ENCODE measurements at regions not wholly inside any gene's neighbourhood (a gene's known extent, or its start where the extent isn't known, plus 50 kb on each side); places are given as distances from the start of the nearest gene placed in this dataset.

GRCh38 chr1:163656095-163656759, 334.5 kb downstream of the NUF2 start:
- intact Hi-C loops (cut with micrococcal nuclease): no loop called here
- no peaks in the 10 kb centered on the region for H3K9me3 ChIP-seq (ENCODE audit: control insufficient read depth in 1 of 2, low read length in 2 of 2)
- Mint-ChIP-seq H3K27ac (no peak overlapping the region), H3K27me3 (no peaks in the 10 kb centered on the region), H3K9me3 (peaks cover 0 to 8% (median 2%) of the 10 kb centered on the region in 8 donors), H3K4me1 (no peaks in the 10 kb centered on the region), H3K36me3 (no peaks in the 10 kb centered on the region), H3K4me3 (no peak overlapping the region)
- DNase-seq: no peak
- no peaks in the 10 kb centered on the region for H3K4me1 ChIP-seq (ENCODE audit: insufficient read depth, low read length)
- H3K27me3 ChIP-seq (ENCODE audit: insufficient read depth, low read length): no peaks in the 10 kb centered on the region
- H3K27ac ChIP-seq (ENCODE audit: low read depth, low read length): no peak overlapping the region
- H3K4me3 ChIP-seq (ENCODE audit: low read length in 2 of 2): no peak overlapping the region
- POLR2A ChIA-PET (ENCODE audit: partially characterized antibody): no interaction called here
- H3K36me3 ChIP-seq (ENCODE audit: insufficient read depth, low read length): no peaks in the 10 kb centered on the region
- CTCF ChIA-PET (ENCODE audit: partially characterized antibody): no interaction called here

- no peaks in the 10 kb centered on the region for H3K27me3 ChIP-seq (ENCODE audit: insufficient read depth, low read length)
- Mint-ChIP-seq H3K36me3 (no peaks in the 10 kb centered on the region), H3K4me1 (no peaks in the 10 kb centered on the region), H3K4me3 (no peak overlapping the region), H3K9me3 (peaks cover 0 to 8% (median 2%) of the 10 kb centered on the region in 8 donors), H3K27me3 (no peaks in the 10 kb centered on the region), H3K27ac (no peak overlapping the region)
- no peaks in the 10 kb centered on the region for H3K9me3 ChIP-seq (ENCODE audit: control insufficient read depth in 1 of 2, low read length in 2 of 2)
- ChIA-PET CTCF (ENCODE audit: partially characterized antibody) (no interaction called here), POLR2A (ENCODE audit: partially characterized antibody) (no interaction called here)
- no peaks in the 10 kb centered on the region for H3K4me1 ChIP-seq (ENCODE audit: insufficient read depth, low read length)
- DNase-seq: no peak
- no peak overlapping the region for H3K4me3 ChIP-seq (ENCODE audit: low read length in 2 of 2)
- intact Hi-C loops (cut with micrococcal nuclease): no loop called here
- H3K36me3 ChIP-seq (ENCODE audit: insufficient read depth, low read length): no peaks in the 10 kb centered on the region
- H3K27ac ChIP-seq (ENCODE audit: low read depth, low read length): no peak overlapping the region
Observed at GRCh38 chr1:163657719-163658118, 336.0 kb downstream of the NUF2 start.

- Histone ChIP-seq H3K9me3 (ENCODE audit: control insufficient read depth in 1 of 2, low read length in 2 of 2) (no peaks in the 10 kb centered on the region), H3K36me3 (ENCODE audit: insufficient read depth, low read length) (no peaks in the 10 kb centered on the region), H3K27me3 (ENCODE audit: insufficient read depth, low read length) (no peaks in the 10 kb centered on the region), H3K4me1 (ENCODE audit: insufficient read depth, low read length) (no peaks in the 10 kb centered on the region), H3K27ac (ENCODE audit: low read depth, low read length) (no peak overlapping the region), H3K4me3 (ENCODE audit: low read length in 2 of 2) (no peak overlapping the region)
- peaks cover 0 to 4% (median 0%) of the 10 kb centered on the region in 8 donors for H3K9me3 Mint-ChIP-seq
- intact Hi-C loops (cut with micrococcal nuclease): no loop called here
- no peak overlapping the region for H3K4me3 Mint-ChIP-seq
- H3K27me3 Mint-ChIP-seq: no peaks in the 10 kb centered on the region
- H3K36me3 Mint-ChIP-seq: no peaks in the 10 kb centered on the region
- POLR2A ChIA-PET (ENCODE audit: partially characterized antibody): no interaction called here
- no peaks in the 10 kb centered on the region for H3K4me1 Mint-ChIP-seq
- CTCF ChIA-PET (ENCODE audit: partially characterized antibody): no interaction called here
- no peak for DNase-seq
- H3K27ac Mint-ChIP-seq: no peak overlapping the region
Observed at GRCh38 chr1:163661391-163661790, 339.6 kb downstream of the NUF2 start.

- Histone ChIP-seq H3K27ac (ENCODE audit: low read depth, low read length) (no peak overlapping the region), H3K27me3 (ENCODE audit: insufficient read depth, low read length) (no peaks in the 10 kb centered on the region), H3K9me3 (ENCODE audit: control insufficient read depth in 1 of 2, low read length in 2 of 2) (no peaks in the 10 kb centered on the region), H3K4me1 (ENCODE audit: insufficient read depth, low read length) (no peaks in the 10 kb centered on the region), H3K36me3 (ENCODE audit: insufficient read depth, low read length) (no peaks in the 10 kb centered on the region), H3K4me3 (ENCODE audit: low read length in 2 of 2) (no peak overlapping the region)
- ChIA-PET POLR2A (ENCODE audit: partially characterized antibody) (no interaction called here), CTCF (ENCODE audit: partially characterized antibody) (no interaction called here)
- Mint-ChIP-seq H3K4me1 (no peaks in the 10 kb centered on the region), H3K27ac (no peak overlapping the region), H3K27me3 (no peaks in the 10 kb centered on the region), H3K9me3 (peaks cover 0 to 4% (median 0%) of the 10 kb centered on the region in 8 donors), H3K4me3 (no peak overlapping the region), H3K36me3 (no peaks in the 10 kb centered on the region)
- DNase-seq: no peak
- intact Hi-C loops (cut with micrococcal nuclease): no loop called here
Observed at GRCh38 chr1:163664671-163665335, 343.0 kb downstream of the NUF2 start.

GRCh38 chr1:163668472-163668871, 346.7 kb downstream of the NUF2 start:
- Histone ChIP-seq H3K27ac (ENCODE audit: low read depth, low read length) (no peak overlapping the region), H3K9me3 (ENCODE audit: control insufficient read depth in 1 of 2, low read length in 2 of 2) (no peaks in the 10 kb centered on the region), H3K4me3 (ENCODE audit: low read length in 2 of 2) (no peak overlapping the region), H3K4me1 (ENCODE audit: insufficient read depth, low read length) (no peaks in the 10 kb centered on the region), H3K27me3 (ENCODE audit: insufficient read depth, low read length) (no peaks in the 10 kb centered on the region), H3K36me3 (ENCODE audit: insufficient read depth, low read length) (no peaks in the 10 kb centered on the region)
- H3K9me3 Mint-ChIP-seq: peaks cover 0 to 9% (median 3%) of the 10 kb centered on the region in 8 donors
- no peaks in the 10 kb centered on the region for H3K27me3 Mint-ChIP-seq
- intact Hi-C loops (cut with micrococcal nuclease): no loop called here
- no peaks in the 10 kb centered on the region for H3K4me1 Mint-ChIP-seq
- CTCF ChIA-PET (ENCODE audit: partially characterized antibody): no interaction called here
- DNase-seq: no peak
- H3K27ac Mint-ChIP-seq: no peak overlapping the region
- POLR2A ChIA-PET (ENCODE audit: partially characterized antibody): no interaction called here
- no peaks in the 10 kb centered on the region for H3K36me3 Mint-ChIP-seq
- no peak overlapping the region for H3K4me3 Mint-ChIP-seq

- no peaks in the 10 kb centered on the region for H3K36me3 ChIP-seq (ENCODE audit: insufficient read depth, low read length)
- no peaks in the 10 kb centered on the region for H3K27me3 Mint-ChIP-seq
- ChIA-PET CTCF (ENCODE audit: partially characterized antibody) (no interaction called here), POLR2A (ENCODE audit: partially characterized antibody) (no interaction called here)
- H3K36me3 Mint-ChIP-seq: no peaks in the 10 kb centered on the region
- H3K27ac Mint-ChIP-seq: no peak overlapping the region
- intact Hi-C loops (cut with micrococcal nuclease): no loop called here
- H3K27me3 ChIP-seq (ENCODE audit: insufficient read depth, low read length): no peaks in the 10 kb centered on the region
- no peak for DNase-seq
- H3K4me1 ChIP-seq (ENCODE audit: insufficient read depth, low read length): no peaks in the 10 kb centered on the region
- H3K9me3 ChIP-seq (ENCODE audit: control insufficient read depth in 1 of 2, low read length in 2 of 2): no peaks in the 10 kb centered on the region
- H3K9me3 Mint-ChIP-seq: peaks cover 0 to 9% (median 3%) of the 10 kb centered on the region in 8 donors
- H3K4me3 Mint-ChIP-seq: no peak overlapping the region
- no peak overlapping the region for H3K4me3 ChIP-seq (ENCODE audit: low read length in 2 of 2)
- H3K27ac ChIP-seq (ENCODE audit: low read depth, low read length): no peak overlapping the region
- no peaks in the 10 kb centered on the region for H3K4me1 Mint-ChIP-seq
Observed at GRCh38 chr1:163670989-163671757, 349.4 kb downstream of the NUF2 start.

DNA sequence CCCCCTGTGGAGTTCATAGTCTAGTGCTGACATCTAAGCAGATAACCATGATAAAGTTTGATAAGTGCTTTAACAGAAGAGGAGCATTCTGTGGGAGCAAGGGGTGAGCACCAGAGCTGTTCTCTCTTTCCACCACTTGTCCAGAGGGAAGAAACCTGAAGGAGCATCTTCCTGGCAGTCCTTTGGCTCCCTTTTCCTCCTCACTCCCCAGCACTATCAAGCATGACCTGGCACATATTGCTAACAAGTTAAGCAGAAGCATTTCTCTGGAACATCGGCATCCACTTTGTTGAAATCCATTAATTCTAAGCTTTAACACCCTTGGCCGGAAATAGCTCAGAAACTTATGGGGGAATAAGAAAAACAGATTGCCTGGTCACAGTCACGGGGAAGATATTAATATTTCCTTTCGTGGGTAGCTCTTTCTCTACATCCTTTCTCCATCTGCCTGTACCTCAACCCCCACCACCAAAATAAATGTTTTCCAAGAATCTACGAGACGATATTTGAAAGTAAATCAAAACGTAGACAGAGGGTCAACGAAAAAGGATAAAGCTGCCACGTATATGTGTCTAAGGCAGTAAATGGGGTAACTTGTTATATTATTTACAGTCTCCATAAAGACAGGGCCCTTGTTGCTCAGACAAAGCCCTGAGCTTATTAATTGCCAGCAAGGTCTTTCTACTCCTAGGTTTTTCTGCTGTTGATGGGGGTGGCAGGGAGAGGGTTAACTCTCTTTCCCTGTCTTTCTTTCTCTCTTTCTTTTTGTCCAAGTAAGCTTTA, 351.4 kb downstream of the NUF2 start:
- H3K9me3 ChIP-seq (ENCODE audit: control insufficient read depth in 1 of 2, low read length in 2 of 2): no peaks in the 10 kb centered on the region
- Mint-ChIP-seq H3K36me3 (no peaks in the 10 kb centered on the region), H3K4me3 (no peak overlapping the region), H3K27me3 (no peaks in the 10 kb centered on the region), H3K27ac (no peak overlapping the region), H3K4me1 (no peaks in the 10 kb centered on the region), H3K9me3 (peaks cover 0 to 9% (median 3%) of the 10 kb centered on the region in 8 donors)
- no peaks in the 10 kb centered on the region for H3K36me3 ChIP-seq (ENCODE audit: insufficient read depth, low read length)
- no peaks in the 10 kb centered on the region for H3K4me1 ChIP-seq (ENCODE audit: insufficient read depth, low read length)
- ChIA-PET CTCF (ENCODE audit: partially characterized antibody) (no interaction called here), POLR2A (ENCODE audit: partially characterized antibody) (no interaction called here)
- DNase-seq: no peak
- H3K4me3 ChIP-seq (ENCODE audit: low read length in 2 of 2): no peak overlapping the region
- no peak overlapping the region for H3K27ac ChIP-seq (ENCODE audit: low read depth, low read length)
- intact Hi-C loops (cut with micrococcal nuclease): no loop called here
- H3K27me3 ChIP-seq (ENCODE audit: insufficient read depth, low read length): no peaks in the 10 kb centered on the region
